ENCODE measurements at regions not wholly inside any gene's neighbourhood (a gene's known extent, or its start where the extent isn't known, plus 50 kb on each side); places are given as distances from the start of the nearest gene placed in this dataset.

DNA sequence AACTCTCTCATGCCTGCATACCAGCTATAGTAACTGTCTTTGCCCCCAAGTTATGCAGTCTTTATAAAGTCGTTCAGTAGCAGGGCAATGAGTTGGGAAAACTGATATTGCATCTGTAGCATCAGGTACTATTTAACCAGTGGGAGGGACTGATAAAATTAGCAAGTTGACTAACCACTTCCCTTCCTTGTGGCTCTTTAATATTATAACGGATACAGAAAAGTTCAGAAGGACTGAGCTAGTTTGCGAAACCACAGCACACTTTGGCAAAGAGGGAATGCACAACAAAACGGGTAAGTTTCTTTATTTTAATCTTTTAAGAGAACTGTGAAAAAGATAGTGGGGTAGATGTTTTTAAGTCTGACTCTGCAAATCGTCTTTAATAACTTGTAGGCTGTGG is 205.3 kb upstream of the HDAC9 start:
- TF ChIP-seq, protein P1, sequence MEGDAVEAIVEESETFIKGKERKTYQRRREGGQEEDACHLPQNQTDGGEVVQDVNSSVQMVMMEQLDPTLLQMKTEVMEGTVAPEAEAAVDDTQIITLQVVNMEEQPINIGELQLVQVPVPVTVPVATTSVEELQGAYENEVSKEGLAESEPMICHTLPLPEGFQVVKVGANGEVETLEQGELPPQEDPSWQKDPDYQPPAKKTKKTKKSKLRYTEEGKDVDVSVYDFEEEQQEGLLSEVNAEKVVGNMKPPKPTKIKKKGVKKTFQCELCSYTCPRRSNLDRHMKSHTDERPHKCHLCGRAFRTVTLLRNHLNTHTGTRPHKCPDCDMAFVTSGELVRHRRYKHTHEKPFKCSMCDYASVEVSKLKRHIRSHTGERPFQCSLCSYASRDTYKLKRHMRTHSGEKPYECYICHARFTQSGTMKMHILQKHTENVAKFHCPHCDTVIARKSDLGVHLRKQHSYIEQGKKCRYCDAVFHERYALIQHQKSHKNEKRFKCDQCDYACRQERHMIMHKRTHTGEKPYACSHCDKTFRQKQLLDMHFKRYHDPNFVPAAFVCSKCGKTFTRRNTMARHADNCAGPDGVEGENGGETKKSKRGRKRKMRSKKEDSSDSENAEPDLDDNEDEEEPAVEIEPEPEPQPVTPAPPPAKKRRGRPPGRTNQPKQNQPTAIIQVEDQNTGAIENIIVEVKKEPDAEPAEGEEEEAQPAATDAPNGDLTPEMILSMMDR (IDR thresholded peaks at IDR 0.05): no peak
- TF ChIP-seq POLR2A (IDR thresholded peaks at IDR 0.05): no peak

All from Peyer's patch (tissue), 4 donors.